Hematopoietic multipotent progenitor cell (in vitro differentiated cells): ENCODE measurements at regions not wholly inside any gene's neighbourhood (a gene's known extent, or its start where the extent isn't known, plus 50 kb on each side); places are given as distances from the start of the nearest gene placed in this dataset.

Source experiments
- DNase-seq, 3 donors: peaks; one replicate each; pipeline ENCODE4 v3.0.0-alpha.2; 2011 to 2015; ENCODE audit warnings: low read depth in 2 of 3, low spot score in 2 of 3

GRCh38 chrX:115487608-115488007, 73.4 kb upstream of the PLS3 start:
- no peak for DNase-seq

- peak in 1 of 3 donors; percentile 2 for DNase-seq
Measured at GRCh38 chrX:115490814-115491213, 70.2 kb upstream of the PLS3 start.

DNA sequence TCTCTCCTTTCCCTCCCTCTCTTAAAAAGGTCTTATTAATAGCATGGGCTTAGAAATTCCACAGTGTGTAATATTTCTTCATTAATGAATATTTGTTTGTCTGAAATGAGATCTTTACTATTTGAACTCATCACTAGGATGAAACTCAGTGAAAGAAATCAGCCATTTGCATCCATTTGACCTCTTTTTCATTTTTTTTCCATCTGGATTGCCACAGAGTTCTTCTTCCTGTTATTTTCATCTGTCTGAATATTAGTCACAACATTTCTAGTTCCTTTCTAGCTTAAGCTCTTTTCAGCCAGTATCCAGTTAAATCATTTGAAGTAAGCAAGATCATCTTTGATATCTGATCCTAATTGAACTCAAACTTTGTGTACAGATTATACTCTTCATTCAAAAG, 69.2 kb upstream of the PLS3 start:
- no peak for DNase-seq

DNA sequence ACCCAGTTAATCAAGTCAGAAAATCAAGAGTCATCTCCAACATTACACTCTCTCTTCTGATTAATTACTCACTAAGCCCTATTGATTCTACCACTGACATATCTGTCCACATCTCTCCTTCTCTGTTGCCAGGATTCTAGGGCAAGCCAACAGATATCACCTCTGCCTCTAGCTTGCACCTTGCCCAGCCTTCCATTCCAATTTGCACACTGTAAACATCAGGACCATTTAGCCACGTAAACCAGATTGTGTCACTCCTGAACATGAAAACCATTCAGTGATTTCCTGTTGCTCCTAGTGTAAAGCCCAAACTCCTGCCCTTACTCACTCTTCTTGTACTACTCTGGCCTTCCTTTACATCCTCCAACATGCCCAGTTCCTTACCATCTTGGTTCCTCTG, 68.0 kb upstream of the PLS3 start:
- no peak for DNase-seq

DNA sequence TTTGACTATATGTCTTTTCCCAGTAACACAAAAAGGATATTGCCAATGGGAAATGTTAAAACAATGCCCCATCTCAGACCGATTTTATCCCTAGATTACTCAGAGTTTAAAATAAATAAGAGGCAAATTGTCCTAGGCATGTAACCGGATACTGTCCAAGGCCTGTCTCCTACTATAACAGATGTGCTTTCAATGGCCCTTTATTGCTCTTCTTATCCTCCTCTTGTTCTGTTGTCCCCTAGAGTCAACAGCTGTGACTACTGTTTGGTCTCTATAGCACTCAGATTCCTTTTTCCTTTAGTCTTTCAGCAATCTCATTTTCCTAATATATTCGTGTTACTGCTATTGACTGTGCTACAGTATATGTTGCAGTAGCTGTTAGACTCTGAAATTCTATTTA, 66.8 kb upstream of the PLS3 start:
- DNase-seq, result no peak

GRCh38 chrX:115499112-115499805, 61.7 kb upstream of the PLS3 start:
- DNase-seq, result peak in 2 of 3 donors; percentile 5 to 53

DNA sequence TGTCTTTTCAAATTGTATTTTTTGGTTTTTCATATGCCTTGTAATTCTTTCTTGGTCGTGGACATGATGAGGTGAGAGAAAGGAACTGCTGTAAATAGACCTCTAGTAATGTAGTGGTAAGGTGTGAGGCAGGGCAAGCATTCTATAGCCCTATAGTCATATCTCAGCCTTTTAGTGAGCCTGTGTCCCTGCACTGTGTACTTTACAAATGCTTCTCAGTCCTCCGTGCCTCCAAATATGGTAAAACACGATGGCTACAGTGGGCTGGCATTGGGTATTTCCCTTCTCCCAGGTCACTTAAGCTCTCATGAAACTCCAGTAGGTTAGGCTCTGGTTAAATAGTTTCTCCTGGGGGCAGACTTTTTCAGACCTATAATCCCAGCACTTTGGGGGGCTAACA, 57.9 kb upstream of the PLS3 start:
- no peak for DNase-seq

DNA sequence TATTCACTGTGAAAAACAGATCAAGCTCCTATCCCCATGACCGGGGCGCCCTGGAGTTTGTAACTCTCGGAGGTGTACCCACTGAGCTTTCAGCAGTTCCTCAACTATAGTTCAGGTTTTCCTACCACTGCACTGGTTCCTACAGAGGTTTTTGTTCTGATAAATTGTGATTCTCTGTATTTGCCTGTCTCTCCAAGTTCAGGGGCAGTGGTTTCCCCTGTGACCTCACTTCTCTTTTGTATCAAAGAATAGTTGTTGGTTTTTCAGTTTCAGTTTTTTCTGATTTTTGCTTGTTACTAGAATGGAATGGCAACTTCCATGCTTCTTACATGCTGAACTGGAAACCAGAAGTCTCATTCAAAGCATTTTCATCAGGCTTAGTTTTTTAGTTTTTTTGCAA, 56.8 kb upstream of the PLS3 start:
- DNase-seq, result peak in 1 of 3 donors; percentile 2
